Posterior vena cava (tissue), 2 donors: ENCODE measurements at regions not wholly inside any gene's neighbourhood (a gene's known extent, or its start where the extent isn't known, plus 50 kb on each side); places are given as distances from the start of the nearest gene placed in this dataset.
"Not testable (repeated sequence)": the region's sequence is repeated elsewhere in the genome, so short reads cannot be mapped to it uniquely, and the experiment has no call there.

ENCODE experiments used
- DNase-seq: peaks from one replicate; pipeline ENCODE4 v3.0.0-alpha.2; 2020; ENCODE audit warnings: low spot score
- intact Hi-C, 2 donors: fragments of 100-400 bp; cut with DNase I; formaldehyde crosslinking; loops; one replicate each; pipeline versions ENCODE4 v1.14.1 to v1.14.2; 2022 to 2023
- donor health status: DM: yes; HTN: yes; CAD: no.
- donor health status: DM: yes; HTN: yes; CAD: no.

DNA sequence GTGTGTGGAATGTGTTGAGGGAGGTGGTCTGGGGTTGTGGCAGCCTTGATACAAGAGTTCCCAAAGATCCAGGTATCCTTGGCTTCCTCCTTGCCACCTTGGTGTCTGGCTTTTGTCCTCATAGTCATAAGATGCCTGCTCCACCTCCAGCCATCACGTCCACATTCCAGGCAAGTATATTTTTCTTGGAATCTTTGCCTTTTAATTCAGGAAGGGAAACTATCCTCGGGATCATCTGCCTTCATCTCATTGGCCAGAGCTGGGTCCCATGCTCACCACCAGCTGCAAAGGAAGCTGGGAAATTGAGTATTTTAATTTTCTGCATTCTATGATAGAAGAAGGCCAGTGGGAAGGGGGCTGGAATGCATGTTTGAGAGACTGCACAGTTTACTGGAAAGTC is 186.7 kb downstream of the C9orf50 start:
- intact Hi-C loops: no loop called here
- DNase-seq: no peak

DNA sequence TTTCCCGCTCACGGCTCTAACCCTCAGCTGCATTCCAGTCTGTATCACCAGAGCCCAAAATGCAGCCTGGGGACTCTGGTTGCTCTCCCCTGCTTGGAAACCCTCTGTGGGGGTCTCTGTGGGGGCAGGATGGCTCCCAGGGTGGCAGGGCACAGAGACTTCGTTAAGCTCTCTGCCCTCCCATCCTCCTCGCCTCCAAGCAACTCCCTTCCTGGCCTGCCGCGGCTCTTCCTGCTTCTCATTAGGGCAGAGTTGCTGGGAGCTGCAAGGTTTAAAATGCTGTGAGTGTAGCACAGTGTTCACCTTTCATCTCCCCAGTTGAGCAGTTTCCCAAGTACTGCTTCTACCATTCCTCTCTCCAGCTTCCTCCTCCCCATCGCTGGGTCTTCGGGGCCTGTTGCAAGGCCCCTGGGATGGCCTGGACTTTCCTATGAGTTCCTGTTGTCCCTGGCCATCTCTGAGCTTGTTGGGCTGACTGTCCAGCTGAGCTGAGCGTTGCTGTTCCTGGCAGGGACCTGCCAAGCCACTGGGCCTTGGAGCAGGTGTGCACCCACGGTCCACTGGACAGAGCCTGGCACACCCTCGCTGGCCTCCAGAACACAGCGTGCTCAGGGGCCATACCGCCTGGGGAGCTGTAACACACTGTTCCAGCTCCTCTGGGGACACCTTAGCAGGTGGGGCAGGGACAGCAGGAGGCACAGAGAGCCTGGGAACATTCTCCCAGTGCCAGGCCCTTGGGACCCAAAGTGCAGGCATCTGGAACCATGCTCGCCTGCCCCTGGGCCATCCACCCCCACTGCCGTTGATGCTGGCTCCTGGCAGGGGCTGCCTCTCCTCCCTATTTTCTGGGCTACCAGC is 188.4 kb downstream of the C9orf50 start:
- DNase-seq: no peak
- intact Hi-C loops: no loop called here

DNA sequence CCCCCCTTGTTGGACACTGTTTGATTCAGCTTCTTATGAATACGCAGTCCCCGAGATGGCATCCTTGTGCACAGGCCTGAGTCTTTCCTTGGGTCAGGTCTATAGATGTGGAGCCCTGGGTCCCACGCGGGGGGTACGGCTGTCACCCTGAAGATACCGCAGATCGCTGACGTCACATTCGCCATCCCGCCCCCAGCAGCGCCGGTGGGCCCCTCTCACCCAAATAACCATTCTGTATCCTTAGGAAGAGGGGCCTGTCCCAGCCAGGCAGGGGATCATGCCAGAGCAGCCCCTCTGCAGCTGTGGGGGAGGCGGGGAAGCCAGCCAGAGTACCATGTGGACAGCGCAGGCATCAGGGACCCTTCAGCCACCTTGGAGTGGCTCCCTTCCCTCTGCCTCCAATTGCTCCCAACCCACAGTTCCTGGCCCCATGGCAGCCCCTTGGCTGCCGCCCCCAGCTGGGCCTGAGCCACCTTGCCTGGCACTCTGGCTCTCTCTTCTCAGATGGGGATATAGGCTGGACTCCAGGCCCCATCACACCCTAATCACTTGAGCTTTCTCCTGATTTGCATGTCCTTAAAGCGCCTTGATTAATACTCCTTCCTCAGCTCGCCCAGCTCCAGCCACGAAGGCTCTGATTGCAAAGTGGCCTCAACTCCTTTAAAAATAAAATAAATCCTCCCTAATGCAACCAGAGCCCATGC is 189.8 kb downstream of the C9orf50 start:
- intact Hi-C loops: no loop called here
- DNase-seq: no peak

DNA sequence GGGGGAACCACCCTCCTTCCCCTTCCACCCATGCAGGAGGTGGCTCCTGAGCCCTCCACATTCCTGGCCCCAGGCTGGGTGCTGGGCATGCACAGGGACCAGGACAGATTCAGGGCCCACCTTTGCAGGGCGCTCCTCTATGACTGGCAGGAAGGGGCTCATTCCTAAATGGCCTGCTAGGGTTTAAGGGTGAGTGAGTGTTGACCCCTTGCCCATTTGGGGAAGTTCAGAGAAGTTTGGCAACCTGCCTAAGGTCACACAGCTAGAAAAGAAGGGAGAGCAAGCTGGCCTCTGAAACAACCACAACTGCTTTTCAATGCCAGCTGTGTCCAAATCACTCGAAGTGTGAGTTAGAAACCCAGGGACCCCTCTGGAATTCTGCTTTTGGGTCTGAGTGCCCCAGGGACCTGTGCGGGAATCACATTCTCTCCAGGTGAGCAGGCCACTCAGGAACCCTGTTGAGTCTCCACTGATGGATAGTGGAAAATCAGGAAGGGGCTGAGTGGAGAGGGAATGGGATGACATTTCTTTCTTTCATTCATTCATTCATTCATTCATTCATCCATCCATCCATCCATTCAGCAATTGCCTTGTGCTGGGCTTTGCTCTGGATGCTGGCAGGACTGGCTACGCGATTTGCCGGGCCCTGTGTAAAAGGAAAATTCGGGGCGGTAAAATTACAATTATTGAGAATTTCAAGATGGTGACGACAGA is 191.9 kb downstream of the C9orf50 start:
- DNase-seq: no peak
- intact Hi-C loops: loop anchor here in 1 of 2 donors (10.0 kb wide), 1 partner anchor 976 kb away; no protein-coding TSS in a partner anchor

GRCh38 chr9:129427149-129427548 is 193.8 kb downstream of the C9orf50 start:
- DNase-seq: no peak
- intact Hi-C loops: loop anchor here in 1 of 2 donors (10.0 kb wide), 1 partner anchor 978 kb away; no protein-coding TSS in a partner anchor

- intact Hi-C loops: loop anchor here in 1 of 2 donors (1.0 to 10.0 kb wide), 2 partner anchors 31 to 981 kb away; no protein-coding TSS in a partner anchor
- not testable (repeated sequence) for DNase-seq
Observed at GRCh38 chr9:129423755-129424154, 197.1 kb downstream of the C9orf50 start.

DNA sequence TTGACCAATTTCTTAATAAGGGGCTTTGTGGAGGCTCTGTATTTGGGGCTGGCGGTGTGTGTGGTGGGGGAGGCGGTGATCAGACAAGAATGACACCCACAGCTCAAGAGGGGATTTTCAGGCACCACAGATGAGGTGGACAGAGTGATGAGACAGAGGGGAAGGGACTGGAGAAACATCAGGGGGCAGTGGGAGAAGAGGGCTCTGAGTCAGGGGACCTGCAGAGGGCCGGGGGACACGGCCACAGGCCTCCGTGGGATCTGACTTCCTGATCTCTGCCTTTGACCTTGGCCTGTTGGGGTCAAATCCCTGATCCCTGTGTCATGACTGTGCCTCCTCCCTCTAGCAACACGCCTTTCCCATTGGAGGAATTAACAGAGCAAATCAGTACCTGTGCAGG is 197.7 kb downstream of the C9orf50 start:
- intact Hi-C loops: loop anchor here in 1 of 2 donors (10.0 kb wide), 1 partner anchor 982 kb away; no protein-coding TSS in a partner anchor
- no peak for DNase-seq

DNA sequence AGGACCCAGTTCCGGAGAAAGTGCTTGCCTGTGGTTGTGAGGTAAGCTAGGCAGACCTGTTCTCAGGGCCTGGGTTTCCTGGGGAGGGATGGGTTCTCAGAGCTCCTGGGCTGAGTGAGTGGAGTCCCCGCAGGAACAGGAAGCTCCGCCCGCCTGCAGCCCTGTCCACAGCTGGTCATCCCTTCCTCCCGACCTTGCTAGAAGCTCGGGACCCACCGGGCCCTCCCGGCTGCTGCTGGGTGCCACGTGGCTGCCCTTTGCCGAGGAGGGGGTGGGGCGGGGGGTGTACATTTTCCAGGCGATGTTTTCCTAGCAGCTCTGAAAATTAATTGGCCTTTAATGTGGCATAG is 198.1 kb downstream of the C9orf50 start:
- intact Hi-C loops: loop anchor here in 1 of 2 donors (10.0 kb wide), 1 partner anchor 982 kb away; no protein-coding TSS in a partner anchor
- no peak for DNase-seq

- intact Hi-C loops: loop anchor here in 1 of 2 donors (10.0 kb wide), 1 partner anchor 983 kb away; no protein-coding TSS in a partner anchor
- no peak for DNase-seq
Observed at GRCh38 chr9:129422032-129422842, 198.7 kb downstream of the C9orf50 start.

- intact Hi-C loops: loop anchor here in 1 of 2 donors (10.0 kb wide), 1 partner anchor 983 kb away; no protein-coding TSS in a partner anchor
- no peak for DNase-seq
Observed at GRCh38 chr9:129421371-129421770, 199.5 kb downstream of the C9orf50 start.

DNA sequence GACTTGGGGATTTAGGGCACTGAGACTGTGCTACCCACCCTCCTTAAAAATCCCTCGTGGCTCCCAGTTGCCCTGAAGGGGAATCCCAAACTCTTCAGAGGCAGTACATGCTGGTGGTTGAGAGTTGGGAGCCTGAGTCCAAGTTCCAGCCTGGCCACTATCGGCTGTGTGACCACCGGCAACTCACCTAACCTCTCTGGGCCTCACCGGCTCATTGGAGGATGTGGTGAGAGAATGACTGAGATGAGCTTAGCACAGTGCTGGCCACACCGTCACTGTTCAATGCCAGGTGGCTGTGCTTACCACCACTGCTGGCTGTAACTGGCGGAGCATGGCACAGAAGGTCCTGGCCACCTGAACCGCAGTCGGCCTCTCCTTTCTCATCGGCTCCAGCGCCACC is 200.2 kb downstream of the C9orf50 start:
- DNase-seq: no peak
- intact Hi-C loops: loop anchor here in 1 of 2 donors (10.0 kb wide), 1 partner anchor 984 kb away; no protein-coding TSS in a partner anchor

- intact Hi-C loops: loop anchor here in 1 of 2 donors (10.0 kb wide), 1 partner anchor 55 kb away; no protein-coding TSS in a partner anchor
Observed at GRCh38 chr9:129419382-129419899, 201.5 kb downstream of the C9orf50 start.

GRCh38 chr9:129418451-129418850 is 202.4 kb downstream of the C9orf50 start:
- no peak for DNase-seq
- intact Hi-C loops: loop anchor here in 1 of 2 donors (10.0 kb wide), 1 partner anchor 56 kb away; no protein-coding TSS in a partner anchor

More at GRCh38 chr9:129419382-129419899, 201.5 kb downstream of the C9orf50 start:
- no peak for DNase-seq

DNA sequence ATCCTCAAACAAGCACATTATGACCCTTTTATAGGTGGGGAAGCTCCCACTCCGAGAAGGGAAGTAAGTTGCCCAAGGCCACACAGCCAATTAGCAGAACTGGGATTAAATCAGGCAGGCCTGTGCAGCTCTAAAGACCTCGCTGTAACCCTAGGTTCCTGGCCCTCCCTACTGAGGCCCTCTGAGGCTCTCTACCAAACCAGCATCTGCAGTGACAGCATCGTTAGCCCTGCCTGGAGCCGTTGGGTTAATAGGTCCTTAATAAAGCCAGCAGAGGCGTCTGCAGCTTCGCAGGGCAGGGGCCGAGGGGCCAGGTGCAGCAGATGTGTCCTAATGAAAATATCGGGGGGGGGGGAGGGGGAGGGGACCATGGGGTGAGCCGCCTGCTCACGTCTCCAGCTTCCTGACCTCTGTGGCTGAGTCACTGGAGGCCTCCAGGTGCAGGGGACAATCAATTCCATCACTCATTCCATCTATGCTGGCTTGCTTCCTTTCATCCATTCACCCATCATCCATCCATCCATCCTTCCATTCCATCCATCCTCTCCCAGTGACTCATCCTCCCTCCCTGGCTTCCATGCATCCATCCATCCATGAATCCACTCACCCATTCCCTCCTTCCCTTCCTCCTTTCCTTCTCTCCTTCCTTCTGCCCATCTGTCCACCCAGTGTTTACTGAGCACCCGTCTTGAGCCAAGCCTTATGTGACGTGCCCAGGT is 203.9 kb downstream of the C9orf50 start:
- intact Hi-C loops: loop anchor here in 1 of 2 donors (10.0 kb wide), 1 partner anchor 58 kb away; no protein-coding TSS in a partner anchor
- DNase-seq: no peak

DNA sequence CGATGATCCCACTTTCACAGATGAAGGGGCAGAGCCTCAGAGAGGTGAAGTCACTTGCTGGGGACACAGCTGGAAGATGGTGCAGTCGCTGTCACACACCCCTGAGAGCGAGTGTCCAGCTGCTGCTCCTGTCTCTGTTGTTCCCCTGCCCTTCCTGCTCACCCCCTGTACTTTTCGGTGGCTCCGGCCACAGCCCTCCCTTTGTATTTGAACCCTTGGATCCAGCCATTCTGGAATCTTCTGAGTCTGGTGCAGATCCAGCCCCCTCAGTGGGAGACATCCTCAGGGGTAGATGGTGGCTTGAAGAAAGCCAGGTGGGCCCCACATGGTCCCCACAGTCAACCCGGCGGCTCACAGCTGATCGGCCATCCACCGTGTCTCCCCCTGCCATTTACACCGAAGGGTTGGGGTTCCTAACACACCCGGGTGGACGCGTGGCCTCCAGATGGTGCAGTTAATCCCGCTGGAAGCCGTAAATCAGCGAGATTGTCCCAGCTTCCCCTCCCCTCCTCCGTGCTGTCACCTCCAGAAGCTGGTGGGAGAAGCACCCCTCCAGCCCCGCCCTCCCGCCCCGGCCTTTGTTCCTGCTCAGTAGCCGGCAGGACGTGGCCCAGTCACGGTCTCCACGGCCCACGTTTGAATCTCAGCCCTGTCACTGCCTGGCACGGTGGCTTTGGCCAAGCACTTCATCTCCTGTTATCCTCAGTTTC is 204.8 kb downstream of the C9orf50 start:
- intact Hi-C loops: loop anchor here in 1 of 2 donors (10.0 kb wide), 1 partner anchor 59 kb away; no protein-coding TSS in a partner anchor
- no peak for DNase-seq
